GM12873 (cell line): ENCODE measurements at regions not wholly inside any gene's neighbourhood (a gene's known extent, or its start where the extent isn't known, plus 50 kb on each side); places are given as distances from the start of the nearest gene placed in this dataset.

ENCODE experiments used
- TF ChIP-seq, protein P1 (sequence below): IDR thresholded peaks from 2 replicates; pipeline ENCODE4 v1.5.1; 2012; ENCODE audit warnings: low read depth, mild to moderate bottlenecking, moderate library complexity, low read length, control low read depth; ENCODE audit not compliant: insufficient read depth; ENCODE audit errors: missing control alignments

DNA sequence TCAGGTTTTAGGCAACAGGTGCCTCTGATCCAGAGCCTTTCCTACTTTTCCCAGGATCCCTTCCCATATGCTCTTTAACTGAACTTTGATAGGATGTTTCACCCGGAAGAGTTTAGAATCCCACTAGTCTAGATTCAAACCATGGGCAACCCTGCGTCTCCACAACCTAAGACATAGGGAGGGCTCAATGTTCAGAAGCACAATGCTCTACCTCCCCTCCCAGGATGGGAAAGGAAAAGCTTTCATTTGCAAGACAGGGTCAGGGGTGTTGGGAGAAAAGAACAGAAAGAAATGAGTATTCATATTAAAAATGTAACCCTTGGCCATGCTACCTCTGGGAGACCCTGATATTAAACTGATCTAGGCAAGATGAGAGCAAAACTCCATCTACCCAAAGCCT lies 230.4 kb downstream of the MREG start:
- TF ChIP-seq, protein P1, sequence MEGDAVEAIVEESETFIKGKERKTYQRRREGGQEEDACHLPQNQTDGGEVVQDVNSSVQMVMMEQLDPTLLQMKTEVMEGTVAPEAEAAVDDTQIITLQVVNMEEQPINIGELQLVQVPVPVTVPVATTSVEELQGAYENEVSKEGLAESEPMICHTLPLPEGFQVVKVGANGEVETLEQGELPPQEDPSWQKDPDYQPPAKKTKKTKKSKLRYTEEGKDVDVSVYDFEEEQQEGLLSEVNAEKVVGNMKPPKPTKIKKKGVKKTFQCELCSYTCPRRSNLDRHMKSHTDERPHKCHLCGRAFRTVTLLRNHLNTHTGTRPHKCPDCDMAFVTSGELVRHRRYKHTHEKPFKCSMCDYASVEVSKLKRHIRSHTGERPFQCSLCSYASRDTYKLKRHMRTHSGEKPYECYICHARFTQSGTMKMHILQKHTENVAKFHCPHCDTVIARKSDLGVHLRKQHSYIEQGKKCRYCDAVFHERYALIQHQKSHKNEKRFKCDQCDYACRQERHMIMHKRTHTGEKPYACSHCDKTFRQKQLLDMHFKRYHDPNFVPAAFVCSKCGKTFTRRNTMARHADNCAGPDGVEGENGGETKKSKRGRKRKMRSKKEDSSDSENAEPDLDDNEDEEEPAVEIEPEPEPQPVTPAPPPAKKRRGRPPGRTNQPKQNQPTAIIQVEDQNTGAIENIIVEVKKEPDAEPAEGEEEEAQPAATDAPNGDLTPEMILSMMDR, result no peak

DNA sequence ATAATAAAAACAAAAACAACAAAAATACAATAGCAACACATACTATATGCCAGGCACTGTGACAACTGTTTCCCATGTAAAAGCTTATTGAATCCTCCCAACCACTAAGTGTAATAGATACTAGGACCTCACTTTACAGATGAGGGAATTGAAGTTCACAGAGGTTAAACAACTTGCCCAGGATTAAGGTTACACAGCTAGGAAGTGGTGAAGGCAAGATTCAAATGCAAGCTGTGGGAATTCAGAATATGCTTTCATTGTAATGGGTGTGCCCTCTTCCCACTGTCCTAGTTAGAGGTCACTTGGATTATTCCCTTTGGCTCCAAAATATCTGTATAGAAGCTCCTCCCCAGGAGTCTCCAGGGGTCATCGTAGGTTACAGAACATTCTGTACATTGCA lies 231.1 kb downstream of the MREG start:
- TF ChIP-seq, protein P1, result no peak

DNA sequence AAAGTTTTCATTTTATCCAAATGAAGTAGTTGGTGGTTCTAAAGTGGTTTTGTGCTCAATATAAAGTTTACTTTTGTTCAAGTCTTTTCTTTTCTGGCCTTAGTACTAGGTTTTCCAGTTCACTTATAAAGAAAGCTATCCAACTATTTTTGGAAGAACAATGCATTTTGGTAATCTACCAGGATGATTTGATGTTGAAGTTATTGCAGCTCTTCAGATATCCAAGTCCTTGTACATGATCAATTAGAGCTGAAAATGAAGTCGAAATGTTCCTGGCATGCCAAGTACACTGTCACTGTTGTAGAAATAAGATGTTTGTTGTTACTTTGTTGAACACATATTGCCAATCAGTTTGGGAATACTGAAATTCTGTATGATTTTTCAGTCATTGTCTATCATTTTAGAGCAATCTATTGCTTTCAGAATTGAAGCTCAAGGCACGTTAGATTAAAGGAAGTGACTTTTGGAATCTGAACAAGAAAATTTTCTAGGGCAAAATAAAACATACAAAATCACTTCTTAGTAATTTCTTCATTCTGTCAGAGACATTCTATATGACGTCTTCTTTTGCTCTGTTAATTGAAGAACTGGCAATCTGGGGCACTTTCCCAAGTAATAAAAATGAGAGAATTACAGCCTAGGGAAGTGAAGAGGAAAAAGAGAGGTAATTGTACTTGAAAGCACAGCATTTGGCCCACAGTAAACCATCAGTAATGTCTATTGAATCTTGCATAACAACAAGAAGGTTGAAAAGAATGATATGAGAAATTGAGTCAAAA lies 232.3 kb downstream of the MREG start:
- TF ChIP-seq, protein P1, result no peak

DNA sequence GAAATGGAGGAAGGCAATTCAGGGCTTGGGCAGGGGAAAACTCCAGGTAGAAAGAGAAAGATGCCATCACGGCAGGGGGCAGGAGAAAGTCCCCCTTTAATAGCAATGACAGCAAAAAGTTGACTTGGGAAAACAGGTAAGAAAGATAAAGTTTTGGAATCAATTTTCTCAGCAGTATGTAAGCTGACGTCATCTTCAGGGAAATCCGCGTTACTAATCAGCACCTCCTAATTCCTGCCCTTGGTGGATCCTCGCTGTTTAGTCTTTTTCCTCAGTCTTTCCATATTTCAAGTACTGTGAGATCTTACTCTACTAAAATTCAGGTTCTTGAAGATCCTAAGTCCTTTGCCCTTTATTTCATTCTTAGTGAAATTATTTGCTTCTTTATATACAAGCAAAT lies 233.0 kb downstream of the MREG start:
- TF ChIP-seq, protein P1, result no peak

DNA sequence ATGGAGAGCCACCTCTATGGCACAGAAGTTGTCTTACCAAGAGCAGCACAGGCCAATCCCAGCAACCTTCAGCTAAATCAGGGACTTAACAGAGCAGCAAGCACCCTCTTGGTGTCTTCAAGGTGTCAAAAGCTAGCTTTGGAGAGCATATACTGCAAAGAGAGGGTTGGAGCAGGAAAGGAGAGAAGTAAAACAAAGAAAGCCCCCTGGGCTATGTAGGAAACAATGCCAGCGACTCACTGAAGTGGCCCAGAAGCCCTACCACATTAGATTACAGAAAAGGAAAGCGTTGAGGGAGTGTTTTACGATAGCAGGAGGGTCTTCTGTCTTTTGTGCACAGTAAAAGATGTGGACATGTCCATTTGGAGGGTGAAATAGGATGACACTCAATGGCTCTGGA lies 233.4 kb downstream of the MREG start:
- TF ChIP-seq, protein P1, result no peak

DNA sequence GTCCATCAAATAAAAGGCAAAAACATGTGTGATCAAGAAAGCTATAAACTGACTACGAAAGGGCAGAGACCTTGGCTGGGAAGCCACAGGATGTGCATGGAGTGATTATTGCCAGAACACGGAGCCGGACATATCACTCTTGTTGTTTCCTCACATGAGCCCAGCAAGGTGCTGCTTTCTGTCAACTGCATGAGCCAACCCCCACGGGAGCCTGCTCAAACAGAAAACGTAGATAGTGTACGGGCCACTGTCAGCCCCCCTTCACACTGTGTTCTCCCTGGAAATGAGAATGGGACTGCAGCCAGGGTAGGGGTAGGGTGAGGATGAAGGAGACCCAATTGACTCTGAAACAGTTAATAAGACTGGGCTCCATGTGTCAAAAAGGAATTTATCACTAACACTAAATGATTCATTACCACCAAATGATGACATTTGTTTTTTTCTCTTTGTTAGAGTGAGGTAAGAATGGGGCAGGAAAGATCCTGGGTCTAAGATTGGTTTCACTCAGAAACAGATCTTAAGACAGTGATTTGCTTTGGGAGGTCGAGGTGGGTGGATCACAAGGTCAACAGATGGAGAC lies 235.8 kb downstream of the MREG start:
- TF ChIP-seq, protein P1, result no peak

DNA sequence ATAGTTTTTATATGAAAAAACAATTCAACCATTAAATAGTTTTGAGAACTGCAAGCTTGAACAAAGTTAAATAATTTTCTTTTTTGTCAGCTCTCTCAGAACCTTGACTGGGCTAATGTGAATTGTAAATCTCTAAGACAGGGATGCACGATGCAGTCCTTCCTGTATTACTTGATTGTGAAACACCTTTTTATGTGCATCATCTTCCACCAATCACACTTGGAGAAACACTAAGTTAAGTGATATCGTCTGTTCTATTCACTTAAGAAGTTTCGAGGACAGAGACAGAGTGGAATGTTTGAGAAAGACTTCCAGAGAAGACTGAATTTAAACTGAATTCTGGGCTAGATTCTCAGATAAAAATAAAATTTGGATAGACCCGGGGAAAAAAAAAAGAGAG lies 238.2 kb downstream of the MREG start:
- TF ChIP-seq, protein P1, result no peak
